ENCODE measurements at regions not wholly inside any gene's neighbourhood (a gene's known extent, or its start where the extent isn't known, plus 50 kb on each side); places are given as distances from the start of the nearest gene placed in this dataset.

DNA sequence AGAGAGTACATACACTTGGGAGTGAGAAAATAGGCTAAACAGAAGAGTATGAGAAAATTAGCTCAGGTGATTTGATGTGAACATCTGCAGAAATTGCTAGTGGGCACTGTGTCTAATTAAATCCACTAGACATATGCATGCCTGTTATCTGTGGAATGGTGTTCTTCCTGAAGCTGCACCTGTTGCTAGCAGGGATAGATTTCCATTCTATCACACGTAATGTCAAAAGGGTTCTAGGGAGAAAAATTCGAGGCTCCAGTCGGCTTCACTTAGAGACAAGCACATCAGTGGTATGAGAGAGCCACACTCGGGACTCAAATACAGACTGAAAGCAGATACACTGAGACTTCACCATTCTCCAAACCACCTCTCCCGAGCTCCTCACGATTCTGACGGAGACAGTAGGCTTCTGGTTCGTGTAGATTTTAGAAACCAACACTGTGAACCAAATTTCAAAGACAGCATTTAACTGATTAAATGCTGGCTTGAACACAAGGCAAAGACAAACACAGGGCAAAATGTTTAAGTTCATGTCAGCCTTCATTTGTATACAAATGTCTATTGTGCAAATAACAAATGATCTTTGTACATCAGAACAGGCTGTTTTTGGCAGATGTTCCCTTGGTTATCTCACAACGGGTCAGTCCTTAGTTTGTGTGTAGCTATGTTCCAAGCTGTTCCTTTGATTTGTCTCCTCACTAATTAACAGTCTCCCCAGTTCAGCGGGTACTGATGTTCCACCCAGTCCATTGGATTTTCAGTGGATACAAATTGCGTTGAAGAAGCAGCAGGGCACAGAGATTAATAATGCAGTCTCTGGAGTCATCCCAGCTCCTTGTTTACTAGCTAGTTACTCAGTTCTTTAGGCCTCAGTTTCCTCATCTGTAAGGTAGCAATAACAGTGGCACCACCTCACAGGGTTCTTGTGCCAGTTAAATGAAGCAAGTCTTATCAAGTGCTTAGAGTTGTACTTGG, 131.0 kb upstream of the IFNGR1 start:
- TF ChIP-seq, protein P1, sequence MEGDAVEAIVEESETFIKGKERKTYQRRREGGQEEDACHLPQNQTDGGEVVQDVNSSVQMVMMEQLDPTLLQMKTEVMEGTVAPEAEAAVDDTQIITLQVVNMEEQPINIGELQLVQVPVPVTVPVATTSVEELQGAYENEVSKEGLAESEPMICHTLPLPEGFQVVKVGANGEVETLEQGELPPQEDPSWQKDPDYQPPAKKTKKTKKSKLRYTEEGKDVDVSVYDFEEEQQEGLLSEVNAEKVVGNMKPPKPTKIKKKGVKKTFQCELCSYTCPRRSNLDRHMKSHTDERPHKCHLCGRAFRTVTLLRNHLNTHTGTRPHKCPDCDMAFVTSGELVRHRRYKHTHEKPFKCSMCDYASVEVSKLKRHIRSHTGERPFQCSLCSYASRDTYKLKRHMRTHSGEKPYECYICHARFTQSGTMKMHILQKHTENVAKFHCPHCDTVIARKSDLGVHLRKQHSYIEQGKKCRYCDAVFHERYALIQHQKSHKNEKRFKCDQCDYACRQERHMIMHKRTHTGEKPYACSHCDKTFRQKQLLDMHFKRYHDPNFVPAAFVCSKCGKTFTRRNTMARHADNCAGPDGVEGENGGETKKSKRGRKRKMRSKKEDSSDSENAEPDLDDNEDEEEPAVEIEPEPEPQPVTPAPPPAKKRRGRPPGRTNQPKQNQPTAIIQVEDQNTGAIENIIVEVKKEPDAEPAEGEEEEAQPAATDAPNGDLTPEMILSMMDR (IDR thresholded peaks at IDR 0.05; ENCODE audit: borderline replicate concordance, extremely low read depth, low read length, poor library complexity, severe bottlenecking): no peak
- no peak for TF ChIP-seq EZH2 (IDR thresholded peaks at IDR 0.05; ENCODE audit: borderline replicate concordance, low read depth, low read length, severe bottlenecking)

Data from DND-41 (cell line).